HG03064 (cell line): ENCODE measurements at regions not wholly inside any gene's neighbourhood (a gene's known extent, or its start where the extent isn't known, plus 50 kb on each side); places are given as distances from the start of the nearest gene placed in this dataset.

Experiments used
- ATAC-seq: cut with Tn5 transposase; IDR thresholded peaks from one replicate; pipeline ENCODE4 v1.9.1; 2021; ENCODE audit warnings: low read depth; ENCODE audit not compliant: unreplicated experiment

DNA sequence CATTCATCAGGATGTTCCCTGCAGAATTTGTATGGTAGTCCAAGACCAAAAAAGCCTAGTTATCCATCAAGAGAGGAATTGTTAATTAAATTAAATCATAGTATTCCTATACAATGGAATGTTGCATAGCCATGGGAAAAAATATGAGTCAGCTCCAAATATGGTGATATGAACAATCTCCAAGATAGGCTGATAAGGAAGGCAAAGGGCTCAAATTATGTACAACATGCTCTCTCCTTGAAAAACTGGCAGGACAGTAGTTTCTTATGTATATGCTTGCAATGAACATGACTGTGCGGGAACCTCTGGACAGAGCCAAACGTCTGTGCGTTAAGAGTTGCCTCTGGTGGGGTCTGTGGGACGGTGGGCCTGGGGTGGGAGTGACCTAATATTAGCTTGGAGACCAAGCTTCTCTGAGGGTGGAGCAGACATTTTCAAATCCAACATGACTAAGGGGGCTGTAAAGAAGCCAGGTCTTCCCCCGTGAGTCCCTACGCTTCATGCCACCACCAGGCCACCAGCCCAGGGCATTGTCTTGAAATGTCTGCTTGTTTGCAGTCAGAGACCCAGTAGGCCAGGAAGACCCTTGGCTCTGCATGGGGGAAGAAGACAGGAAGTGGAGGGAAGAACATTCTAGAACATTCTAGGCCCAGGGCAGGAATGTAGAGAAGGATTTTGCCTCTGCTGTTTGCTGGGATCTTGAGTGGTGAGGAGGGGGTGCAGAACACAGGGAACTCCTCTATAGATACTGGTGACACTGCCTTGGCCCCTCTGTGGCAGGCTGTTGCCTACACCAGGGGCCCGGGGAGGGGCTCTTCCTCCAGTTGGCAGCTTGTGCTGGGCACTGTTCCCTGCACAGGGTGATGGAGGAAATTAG is 244.0 kb upstream of the HS6ST1 start:
- no peak for ATAC-seq

DNA sequence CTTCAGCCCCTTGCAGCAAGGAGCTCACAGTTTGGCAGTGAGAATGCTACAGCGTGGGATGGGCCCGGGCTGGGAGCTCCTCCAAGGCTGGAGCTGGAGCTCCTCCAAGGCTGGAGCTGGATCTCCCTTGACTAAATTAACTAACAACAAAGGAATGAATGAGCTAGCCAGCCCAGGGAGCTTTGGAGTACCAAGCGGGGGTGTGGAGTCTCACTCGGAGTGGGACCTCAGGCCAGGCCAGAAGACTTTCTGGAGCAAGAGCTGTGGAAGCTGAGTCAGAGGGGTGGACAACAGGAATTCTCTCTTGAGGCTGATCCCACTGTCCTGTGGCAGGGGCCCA is 244.7 kb upstream of the HS6ST1 start:
- ATAC-seq = no peak

- ATAC-seq = no peak
These were observed 245.5 kb upstream of the HS6ST1 start for GRCh38 chr2:128564131-128564530.

DNA sequence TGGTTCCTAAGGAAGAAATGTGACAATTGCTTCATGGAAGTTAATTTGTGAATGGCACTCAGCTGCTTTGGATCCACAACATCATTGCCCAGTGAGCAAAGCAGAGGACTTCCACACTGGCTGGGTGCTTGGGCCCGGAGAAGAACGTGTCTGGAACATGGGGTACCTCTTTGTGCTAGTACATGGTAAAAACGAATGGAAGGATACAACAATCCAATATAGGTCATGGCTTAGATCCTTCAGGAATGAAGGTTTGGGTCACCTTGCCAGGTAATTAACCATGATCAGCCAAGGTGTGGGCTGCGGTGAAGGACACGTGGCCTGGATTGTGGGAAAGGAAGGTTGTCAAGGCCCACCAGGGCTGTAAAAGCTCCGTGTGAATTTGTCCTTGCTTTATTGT is 245.9 kb upstream of the HS6ST1 start:
- ATAC-seq = no peak

DNA sequence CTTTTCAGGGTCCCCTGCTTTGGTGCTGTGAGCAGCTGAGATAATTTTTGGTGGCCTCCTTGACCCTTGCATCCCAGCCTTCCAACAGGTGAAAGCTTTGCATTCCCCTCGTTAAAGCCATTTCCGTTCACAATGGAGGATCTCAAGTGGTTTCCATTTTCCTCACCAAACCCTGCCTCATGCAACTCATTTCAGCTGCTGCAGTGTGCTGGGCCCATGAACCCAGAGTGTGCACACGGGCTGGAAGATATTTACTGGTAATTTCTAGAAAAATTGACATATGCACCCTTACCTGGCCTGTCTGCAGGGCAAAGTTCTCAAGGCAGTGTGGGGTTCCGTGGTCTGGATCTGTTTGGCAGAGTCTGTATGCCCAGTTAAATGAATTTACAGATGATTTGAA is 246.8 kb upstream of the HS6ST1 start:
- ATAC-seq = no peak

DNA sequence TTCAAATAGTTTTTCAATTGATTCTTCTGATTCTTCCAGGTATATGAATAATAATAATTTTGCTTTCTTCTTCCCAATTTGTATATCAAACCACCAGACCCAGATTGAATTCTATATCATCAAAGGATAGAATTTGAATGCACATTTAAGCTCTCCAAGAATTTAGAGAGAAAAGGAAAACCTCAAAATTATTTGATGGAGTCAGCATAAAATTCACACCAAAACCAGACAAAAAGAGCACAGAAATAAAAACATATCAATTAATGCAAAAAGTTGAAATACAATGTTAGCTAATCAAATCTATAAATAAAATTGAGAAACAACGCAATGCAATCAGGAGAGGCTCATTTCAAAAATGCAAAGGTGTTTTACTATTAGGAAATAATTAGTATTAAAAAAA is 248.0 kb upstream of the HS6ST1 start:
- no peak for ATAC-seq

- ATAC-seq = no peak
These were observed 249.4 kb upstream of the HS6ST1 start for GRCh38 chr2:128568106-128568505.

- no peak for ATAC-seq
These were observed 254.4 kb upstream of the HS6ST1 start for GRCh38 chr2:128573116-128573515.

GRCh38 chr2:128573531-128573930 is 254.9 kb upstream of the HS6ST1 start:
- ATAC-seq = no peak

DNA sequence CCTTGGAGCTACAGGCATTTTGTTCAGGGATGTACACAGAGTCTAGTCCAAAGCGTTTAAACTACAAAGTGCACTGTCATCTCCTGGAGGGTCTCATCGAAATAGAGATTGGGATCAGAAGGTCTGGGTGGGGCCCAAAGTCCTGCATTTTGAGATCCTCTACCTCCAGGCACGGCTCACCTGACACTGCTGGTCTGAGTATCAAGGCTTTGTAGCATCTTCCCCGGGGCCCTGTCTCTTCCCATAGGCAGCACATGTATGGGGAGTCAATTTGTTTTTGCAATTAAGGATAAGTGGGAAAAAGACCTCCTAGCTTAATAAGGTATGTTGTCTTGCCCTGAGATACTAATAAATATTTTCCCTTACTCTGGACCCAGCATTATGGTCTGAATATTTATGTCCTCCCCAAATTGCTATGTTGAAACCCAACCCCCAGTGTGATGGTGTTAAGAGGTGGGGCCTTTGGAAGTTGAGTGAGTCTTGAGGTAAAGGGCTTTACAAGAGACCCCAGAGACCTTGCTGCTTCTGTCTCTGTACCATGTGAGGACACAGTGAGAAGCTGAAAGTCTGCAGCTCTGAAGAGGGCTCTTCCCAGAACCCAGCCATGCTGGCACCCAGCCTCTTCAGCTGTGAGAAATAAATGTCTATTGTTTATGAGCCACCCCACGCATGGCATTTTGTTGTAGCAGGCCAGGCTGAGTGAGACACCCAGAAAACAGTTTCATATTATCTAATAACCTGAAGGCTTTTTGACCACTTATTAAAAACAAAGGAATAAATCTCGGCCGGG is 258.7 kb upstream of the HS6ST1 start:
- ATAC-seq = no peak

DNA sequence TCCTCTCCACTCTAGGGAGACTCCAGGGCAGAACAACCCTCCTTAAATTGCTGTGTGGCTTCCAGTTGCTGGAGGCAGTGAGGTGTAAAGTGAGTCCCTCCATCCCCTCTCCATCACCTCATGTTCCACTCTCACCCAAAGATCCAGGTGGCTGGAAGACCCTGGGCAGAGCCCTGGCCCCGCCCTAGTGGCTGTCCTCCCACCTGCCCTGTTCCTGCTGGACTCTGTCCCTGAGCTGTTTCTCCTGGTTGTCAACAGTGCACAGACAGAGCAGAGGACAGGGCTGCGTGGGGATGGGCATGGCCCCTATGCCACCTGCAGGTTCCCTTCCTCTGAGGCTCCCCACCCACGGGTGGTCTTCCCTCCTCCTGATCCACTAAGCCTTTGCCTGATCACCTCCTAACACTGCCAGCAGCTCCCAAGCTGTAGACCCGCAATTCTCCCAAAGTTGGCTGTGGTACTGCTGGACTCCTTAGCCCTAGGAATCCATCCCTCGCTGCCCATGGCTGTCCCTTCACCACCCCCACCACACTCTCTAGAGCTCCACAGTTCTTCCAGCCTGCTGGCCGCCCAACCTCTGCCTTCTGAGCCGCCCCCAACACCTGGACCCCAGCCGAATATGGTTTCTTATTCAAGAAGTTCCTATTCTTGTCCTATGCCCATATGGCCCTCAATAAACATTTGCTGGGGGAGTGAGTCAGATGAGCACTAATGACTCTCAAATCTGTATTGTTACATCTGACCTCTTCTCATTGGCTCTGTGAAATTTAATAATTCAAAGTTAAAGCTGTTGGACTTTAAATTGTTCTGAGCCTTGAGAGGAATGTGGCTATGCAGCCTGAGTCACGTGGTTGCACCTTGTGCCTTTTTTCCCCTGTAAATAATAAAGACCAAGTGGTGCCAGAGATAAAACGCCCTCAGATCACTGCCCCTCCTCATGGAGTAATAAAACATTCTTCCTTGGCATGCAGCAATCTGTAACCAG is 260.0 kb upstream of the HS6ST1 start:
- no peak for ATAC-seq

- ATAC-seq = no peak
These were observed 261.2 kb upstream of the HS6ST1 start for GRCh38 chr2:128579825-128580224.

GRCh38 chr2:128580988-128581848 is 262.6 kb upstream of the HS6ST1 start:
- ATAC-seq = no peak

DNA sequence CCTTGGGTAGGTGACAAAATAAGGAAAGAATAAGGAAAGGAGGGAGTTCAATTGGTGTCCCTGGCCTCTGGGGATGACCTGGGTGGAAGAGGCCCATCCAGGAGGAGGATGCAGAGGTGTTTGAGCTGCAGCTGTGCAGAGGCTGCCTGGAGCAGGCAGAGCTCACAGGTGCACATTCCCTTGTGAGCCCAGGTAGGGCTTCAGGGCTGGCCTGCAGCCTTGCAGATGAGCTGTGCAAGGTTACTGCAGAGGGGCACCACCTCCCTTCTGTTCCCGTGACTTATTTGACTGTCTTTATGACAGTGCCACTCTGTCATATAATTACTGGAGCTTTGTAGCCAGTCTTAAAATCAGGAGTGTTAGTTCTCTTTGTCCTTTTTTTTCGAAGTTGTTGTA is 263.2 kb upstream of the HS6ST1 start:
- ATAC-seq = no peak

DNA sequence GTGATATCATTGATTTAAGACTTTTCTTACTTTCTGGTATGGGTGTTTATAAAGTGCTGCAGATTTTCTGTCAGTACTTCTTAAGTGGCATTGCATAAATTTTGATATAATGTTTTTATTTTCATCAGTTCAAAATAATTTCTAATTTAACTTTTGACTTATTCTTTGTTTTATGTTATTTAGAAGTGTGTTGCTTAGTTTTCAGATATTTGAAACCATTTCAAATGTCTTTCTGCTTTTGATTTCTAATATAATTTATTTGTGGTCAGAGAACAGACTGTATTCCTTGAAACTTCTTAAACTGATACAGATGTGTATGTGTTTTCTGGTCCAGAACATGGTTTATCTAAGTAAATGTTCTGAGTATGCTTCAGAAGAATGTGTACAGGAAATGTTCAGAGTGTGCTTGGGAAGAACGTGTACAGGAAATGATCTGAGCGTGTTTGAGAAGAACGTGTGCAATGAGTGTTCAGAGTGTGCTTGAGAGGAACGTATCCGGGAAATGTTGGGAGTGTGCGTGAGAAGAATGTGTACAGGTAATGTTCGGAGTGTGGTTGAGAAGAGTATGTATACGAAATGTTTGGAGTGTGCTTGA is 265.7 kb upstream of the HS6ST1 start:
- no peak for ATAC-seq

GRCh38 chr2:128585706-128586105 is 267.0 kb upstream of the HS6ST1 start:
- no peak for ATAC-seq

- ATAC-seq = no peak
These were observed 271.0 kb upstream of the HS6ST1 start for GRCh38 chr2:128589681-128590080.

DNA sequence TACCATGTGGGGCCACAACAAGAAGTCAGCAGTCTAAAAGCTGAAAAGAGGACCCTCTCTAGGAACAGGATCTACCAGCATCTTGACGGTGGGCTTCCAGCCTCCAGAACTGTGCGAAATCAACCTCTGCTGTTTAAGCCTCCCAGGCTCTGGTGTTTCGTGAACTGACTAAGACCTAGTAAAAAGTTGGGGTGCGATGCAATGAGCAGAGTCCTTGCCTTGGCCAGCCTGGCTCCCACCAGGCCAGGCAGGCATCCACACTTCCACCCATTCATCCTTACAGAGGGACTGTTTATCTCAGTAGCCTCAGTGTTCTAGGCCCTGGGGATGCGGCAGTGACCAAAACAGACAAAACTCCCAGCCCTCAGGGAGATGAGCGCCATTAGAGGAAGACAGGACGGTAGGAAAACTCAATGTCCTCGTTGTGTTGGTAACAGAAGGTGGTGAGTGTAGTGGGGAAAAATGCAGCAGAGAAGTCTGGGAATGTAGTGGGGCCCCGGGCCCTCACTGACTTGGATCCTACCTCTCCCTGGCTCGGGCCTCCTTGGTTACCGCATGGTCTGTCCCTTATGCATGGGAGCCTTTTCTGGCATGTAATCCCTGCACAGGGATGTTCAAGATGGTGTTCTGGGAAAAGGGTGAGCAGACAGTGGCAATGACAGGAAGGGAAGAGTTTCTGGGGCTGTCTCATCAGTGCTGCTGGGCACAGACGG is 271.8 kb upstream of the HS6ST1 start:
- ATAC-seq = no peak
